H1 (cell line): ENCODE measurements at regions not wholly inside any gene's neighbourhood (a gene's known extent, or its start where the extent isn't known, plus 50 kb on each side); places are given as distances from the start of the nearest gene placed in this dataset.

ENCODE experiments used
- CTCF ChIA-PET: fragments of 300-600 bp; sonication (Branson Sonifier 250); formaldehyde crosslinking; loops from one replicate; lab custom pipeline; 2021; ENCODE audit not compliant: partially characterized antibody; lab: Charles Lee
- POLR2A ChIA-PET: fragments of 300-600 bp; sonication (Branson Sonifier 250); formaldehyde crosslinking; loops from one replicate; lab custom pipeline; 2021; ENCODE audit warnings: inconsistent platforms; ENCODE audit not compliant: partially characterized antibody; lab: Charles Lee
- DNase-seq, 2 experiments: peaks; one replicate each; pipeline versions ENCODE4 v3.0.0 to v3.0.0-alpha.2; 2010 to 2022; ENCODE audit warnings: low spot score in 2 of 2, low read depth in 1 of 2, mixed read lengths in 1 of 2
- FAIRE-seq: peaks from 2 replicates; lab custom pipeline; 2011; peaks lifted over from hg19 to GRCh38; lab: Jason Lieb, UNC
- H2AFZ ChIP-seq: 2 replicates; pipeline ENCODE4 v1.8.1; 2012; ENCODE audit warnings: low read length, inconsistent platforms
- H2AK5ac ChIP-seq: 2 replicates; pipeline ENCODE4 v1.6.1; 2013; ENCODE audit warnings: low read depth, low read length
- H2BK120ac ChIP-seq: replicated peaks from 2 replicates; pipeline ENCODE3; 2013; ENCODE audit warnings: low read depth, low read length, inconsistent platforms
- H2BK12ac ChIP-seq: 2 replicates; pipeline ENCODE4 v1.6.1; 2013; ENCODE audit warnings: low read depth, low read length
- H2BK15ac ChIP-seq: 2 replicates; pipeline ENCODE4 v1.6.1; 2013; ENCODE audit warnings: low read length
- H2BK20ac ChIP-seq: 2 replicates; pipeline ENCODE4 v1.6.1; 2013; ENCODE audit warnings: low read length
- H2BK5ac ChIP-seq: 2 replicates; pipeline ENCODE4 v1.6.1; 2013; ENCODE audit warnings: low read depth, low read length
- H3K14ac ChIP-seq: 2 replicates; pipeline ENCODE4 v1.6.1; 2013; ENCODE audit warnings: inconsistent platforms; ENCODE audit not compliant: insufficient read length
- H3K18ac ChIP-seq: 2 replicates; pipeline ENCODE4 v1.6.1; 2013; ENCODE audit warnings: low read length; ENCODE audit errors: extremely low read depth
- H3K23ac ChIP-seq: 2 replicates; pipeline ENCODE4 v1.6.1; 2013; ENCODE audit warnings: inconsistent platforms; ENCODE audit not compliant: insufficient read length
- H3K23me2 ChIP-seq: 2 replicates; pipeline ENCODE4 v1.6.1; 2013; ENCODE audit warnings: low read depth, low read length
- H3K27ac ChIP-seq: 2 replicates; pipeline ENCODE4 v1.6.1; 2011; ENCODE audit warnings: low read depth, low read length, inconsistent platforms
- H3K27me3 ChIP-seq, 4 experiments: replicated peaks in 1 of 4; 1 replicate in 1 of 4; 2 replicates in 3 of 4; pipeline versions ENCODE4 v1.6.1 to v1.8.1; 2011 to 2013; ENCODE audit warnings: low read length in 3 of 4, mild to moderate bottlenecking in 3 of 4, inconsistent platforms in 2 of 4, mixed read lengths in 2 of 4, moderate library complexity in 1 of 4; ENCODE audit not compliant: control insufficient read depth in 3 of 4, insufficient read depth in 3 of 4; ENCODE audit errors: extremely low read depth in 1 of 4
- H3K36me3 ChIP-seq, 4 experiments: 2 replicates each; pipeline versions ENCODE4 v1.6.1 to v1.8.1; 2011 to 2013; ENCODE audit warnings: mild to moderate bottlenecking in 4 of 4, low read length in 3 of 4, moderate library complexity in 2 of 4, control low read depth in 1 of 4, inconsistent platforms in 1 of 4; ENCODE audit not compliant: insufficient read depth in 4 of 4, control insufficient read depth in 2 of 4
- H3K4ac ChIP-seq: replicated peaks from 2 replicates; pipeline ENCODE3; 2013; ENCODE audit warnings: low read length, low read depth, mixed read lengths, inconsistent platforms; ENCODE audit not compliant: insufficient read length
- H3K4me1 ChIP-seq, 4 experiments: replicated peaks in 1 of 4; 1 replicate in 1 of 4; 2 replicates in 3 of 4; pipeline versions ENCODE4 v1.6.1 to v1.8.1; 2011 to 2013; ENCODE audit warnings: low read length in 3 of 4, inconsistent platforms in 2 of 4, mixed read lengths in 1 of 4; ENCODE audit not compliant: insufficient read depth in 4 of 4, control insufficient read depth in 3 of 4
- H3K4me2 ChIP-seq, 2 experiments: 2 replicates each; pipeline versions ENCODE4 v1.6.1 to v1.8.1; 2011 to 2013; ENCODE audit warnings: low read depth in 2 of 2, low read length in 2 of 2, control low read depth in 1 of 2, inconsistent platforms in 1 of 2, mild to moderate bottlenecking in 1 of 2; ENCODE audit not compliant: insufficient read depth in 1 of 2
- H3K4me3 ChIP-seq, 4 experiments: fragments of 200-600, 300-600 bp in 1 of 4; sonication (generic), shearing (Covaris generic), sonication (Bioruptor Twin) in 1 of 4; 2 replicates each; pipeline versions ENCODE4 v1.5.1 to v1.8.1; 2011 to 2016; ENCODE audit warnings: low read length in 4 of 4, low read depth in 3 of 4, control low read depth in 2 of 4, inconsistent platforms in 2 of 4, mild to moderate bottlenecking in 2 of 4, mixed read lengths in 1 of 4, moderate library complexity in 1 of 4; ENCODE audit not compliant: insufficient read depth in 2 of 4; ENCODE audit errors: extremely low read depth in 1 of 4
- H3K56ac ChIP-seq: replicated peaks from 2 replicates; pipeline ENCODE3; 2013; ENCODE audit warnings: low read depth, mild to moderate bottlenecking, mixed read lengths, low read length, inconsistent platforms; ENCODE audit not compliant: insufficient read length
- H3K79me1 ChIP-seq: 2 replicates; pipeline ENCODE4 v1.6.1; 2013; ENCODE audit warnings: low read depth, low read length, control low read depth
- H3K79me2 ChIP-seq, 2 experiments: 2 replicates each; pipeline versions ENCODE4 v1.6.1 to v1.8.1; 2012 to 2013; ENCODE audit warnings: low read length in 2 of 2, mild to moderate bottlenecking in 2 of 2, inconsistent platforms in 1 of 2; ENCODE audit not compliant: insufficient read depth in 2 of 2, control insufficient read depth in 1 of 2
- H3K9ac ChIP-seq, 4 experiments: replicated peaks in 1 of 4; 1 replicate in 1 of 4; 2 replicates in 3 of 4; pipeline versions ENCODE4 v1.6.1 to v1.8.1; 2011 to 2013; ENCODE audit warnings: low read depth in 3 of 4, low read length in 3 of 4, control low read depth in 2 of 4, mild to moderate bottlenecking in 2 of 4, moderate library complexity in 2 of 4, inconsistent platforms in 1 of 4; ENCODE audit errors: extremely low read depth in 1 of 4
- H3K9me3 ChIP-seq, 2 experiments: 2 replicates each; pipeline versions ENCODE4 v1.6.1 to v1.8.1; 2012 to 2013; ENCODE audit warnings: mild to moderate bottlenecking in 2 of 2, moderate library complexity in 2 of 2, control low read depth in 1 of 2, inconsistent platforms in 1 of 2, low read depth in 1 of 2, low read length in 1 of 2, mixed read lengths in 1 of 2; ENCODE audit not compliant: insufficient read depth in 2 of 2
- H4K20me1 ChIP-seq, 2 experiments: replicated peaks in 1 of 2; 2 replicates each; pipeline versions ENCODE3 to v1.8.1; 2011 to 2013; ENCODE audit warnings: inconsistent platforms in 2 of 2, low read length in 2 of 2, mild to moderate bottlenecking in 1 of 2; ENCODE audit not compliant: insufficient read depth in 2 of 2, control insufficient read depth in 1 of 2
- H4K5ac ChIP-seq: 2 replicates; pipeline ENCODE4 v1.6.1; 2013; ENCODE audit warnings: low read length, low read depth, mixed read lengths, inconsistent platforms; ENCODE audit not compliant: insufficient read length
- H4K8ac ChIP-seq: 2 replicates; pipeline ENCODE4 v1.8.0; 2013; ENCODE audit warnings: mild to moderate bottlenecking, moderate library complexity, low read length, inconsistent platforms; ENCODE audit not compliant: insufficient read depth; ENCODE audit errors: extremely low read depth
- H4K91ac ChIP-seq: replicated peaks from 2 replicates; pipeline ENCODE3; 2013; ENCODE audit warnings: low read length, mixed read lengths, inconsistent platforms; ENCODE audit not compliant: insufficient read length
- RNF2 ChIP-seq: fragments of 200-900, 300-1000 bp; sonication (generic); IDR thresholded peaks from 2 replicates; pipeline ENCODE4 v1.7.1; 2016; ENCODE audit warnings: borderline replicate concordance, low read depth, mild to moderate bottlenecking, antibody characterized with exemption, low read length; ENCODE audit not compliant: poor library complexity, severe bottlenecking; ENCODE audit errors: missing control alignments
- WGBS, 2 experiments: shearing (Covaris generic) in 1 of 2; methylation state at CpG; one replicate each; pipeline versions ENCODE4 v1.1.6 to v1.1.7; 2013 to 2015; ENCODE audit warnings: low lambda C conversion rate in 2 of 2, mixed read lengths in 2 of 2, inconsistent platforms in 1 of 2, low coverage in 1 of 2, missing lambda C conversion rate in 1 of 2; ENCODE audit not compliant: insufficient replicate concordance in 2 of 2, insufficient coverage in 1 of 2, insufficient read length in 1 of 2; ENCODE audit errors: extremely low coverage in 1 of 2, missing lambda C conversion rate in 1 of 2; 5-methylcytosine and 5-hydroxymethylcytosine counted together

DNA sequence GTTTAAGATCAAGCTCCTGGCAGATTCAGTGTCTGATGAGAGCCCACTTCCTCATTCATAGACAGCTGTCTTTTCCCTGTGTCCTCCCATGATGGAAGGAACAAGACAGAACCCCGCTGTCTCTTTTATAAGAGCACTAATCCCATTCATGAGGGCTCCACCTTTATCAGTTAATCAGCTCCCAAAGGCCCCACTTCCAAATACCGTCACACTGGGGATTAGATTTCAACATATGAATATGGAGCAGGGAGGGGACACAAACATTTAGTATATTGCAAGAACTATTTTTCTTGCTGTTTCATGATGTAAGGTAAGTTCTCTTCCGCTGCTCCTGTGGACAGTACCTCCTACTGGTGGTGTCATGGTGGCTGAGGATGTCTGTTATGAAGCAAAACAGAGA, 158.3 kb upstream of the IRAK1BP1 start:
- ChIA-PET CTCF (interaction anchor here (0.8 to 1.2 kb wide), 2 partner anchors 16 to 259 kb away, joined by 3 to 4 read pairs; no protein-coding TSS in a partner anchor), POLR2A (no interaction called here)
- Histone ChIP-seq H3K4me2 (no peak overlapping the region), H3K9ac (no peak overlapping the region), H3K14ac (no peak overlapping the region), H3K18ac (no peak overlapping the region), H3K79me1 (no peaks in the 10 kb centered on the region), H4K20me1 (no peaks in the 10 kb centered on the region), H4K91ac (no peak overlapping the region), H3K9me3 (no peaks in the 10 kb centered on the region), H2BK120ac (no peak overlapping the region), H3K23ac (no peak overlapping the region), H3K23me2 (no peaks in the 10 kb centered on the region), H2BK20ac (no peak overlapping the region), H2BK15ac (no peak overlapping the region), H3K4me1 (no peaks in the 10 kb centered on the region; a peak in 1 of 7 replicates), H2BK5ac (no peak overlapping the region), H3K4ac (no peak overlapping the region), H3K79me2 (no peaks in the 10 kb centered on the region), H3K4me3 (no peak overlapping the region), H3K27me3 (no peaks in the 10 kb centered on the region), H4K5ac (no peak overlapping the region), H2BK12ac (no peak overlapping the region), H4K8ac (no peak overlapping the region), H3K36me3 (no peaks in the 10 kb centered on the region), H2AFZ (no peak overlapping the region), H2AK5ac (no peak overlapping the region), H3K27ac (no peak overlapping the region), H3K56ac (no peak overlapping the region)
- no peak for TF ChIP-seq RNF2
- DNase-seq: no peak
- FAIRE-seq: no peak
- WGBS, 2 experiments: 86% methylated on average over 3 of the region's 3 CpGs; no CpG with 5 or more reads in 1 of the 2 experiments
